ENCODE measurements at regions not wholly inside any gene's neighbourhood (a gene's known extent, or its start where the extent isn't known, plus 50 kb on each side); places are given as distances from the start of the nearest gene placed in this dataset.

DNA sequence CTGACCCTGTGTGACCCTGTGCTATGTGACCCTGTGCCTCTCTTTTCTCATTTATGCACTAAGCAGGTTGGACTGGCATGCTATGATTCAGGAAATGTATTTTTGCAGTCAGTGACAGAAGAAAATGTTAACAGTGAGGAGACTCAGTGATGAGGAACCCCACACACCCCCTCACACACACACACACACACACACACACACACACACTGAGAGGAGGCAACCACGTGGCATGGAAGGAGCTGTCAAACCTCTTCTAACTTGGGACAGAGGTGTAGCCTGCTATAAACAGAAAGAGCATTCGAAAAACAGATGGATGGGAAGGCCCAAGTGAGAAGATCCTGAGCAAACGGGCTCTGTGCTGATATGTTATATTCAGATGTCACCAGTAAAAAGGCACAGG is 57.9 kb upstream of the GRIA1 start:
- no peak for ATAC-seq
- TF ChIP-seq ZC3H10 (CRISPR knock-in tag; IDR thresholded peaks at IDR 0.05), result no peak
- TF ChIP-seq ZFP30 (CRISPR knock-in tag; IDR thresholded peaks at IDR 0.05), result no peak
- TF ChIP-seq, protein P1, sequence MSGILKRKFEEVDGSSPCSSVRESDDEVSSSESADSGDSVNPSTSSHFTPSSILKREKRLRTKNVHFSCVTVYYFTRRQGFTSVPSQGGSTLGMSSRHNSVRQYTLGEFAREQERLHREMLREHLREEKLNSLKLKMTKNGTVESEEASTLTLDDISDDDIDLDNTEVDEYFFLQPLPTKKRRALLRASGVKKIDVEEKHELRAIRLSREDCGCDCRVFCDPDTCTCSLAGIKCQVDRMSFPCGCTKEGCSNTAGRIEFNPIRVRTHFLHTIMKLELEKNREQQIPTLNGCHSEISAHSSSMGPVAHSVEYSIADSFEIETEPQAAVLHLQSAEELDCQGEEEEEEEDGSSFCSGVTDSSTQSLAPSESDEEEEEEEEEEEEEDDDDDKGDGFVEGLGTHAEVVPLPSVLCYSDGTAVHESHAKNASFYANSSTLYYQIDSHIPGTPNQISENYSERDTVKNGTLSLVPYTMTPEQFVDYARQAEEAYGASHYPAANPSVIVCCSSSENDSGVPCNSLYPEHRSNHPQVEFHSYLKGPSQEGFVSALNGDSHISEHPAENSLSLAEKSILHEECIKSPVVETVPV (CRISPR knock-in tag; IDR thresholded peaks at IDR 0.05), result no peak
- no peak for TF ChIP-seq TCF4 (CRISPR knock-in tag; IDR thresholded peaks at IDR 0.05; ENCODE audit: borderline replicate concordance)
- no peak for TF ChIP-seq PPARA (CRISPR knock-in tag; IDR thresholded peaks at IDR 0.05; ENCODE audit: borderline replicate concordance)
- no peak for TF ChIP-seq ZNF565 (CRISPR knock-in tag; conservative IDR thresholded peaks at IDR 0.05; ENCODE audit: low read depth)
- no peak for TF ChIP-seq SNAI2 (CRISPR knock-in tag; IDR thresholded peaks at IDR 0.05)
- no peak for TF ChIP-seq ISL1 (CRISPR knock-in tag; IDR thresholded peaks at IDR 0.05)

DNA sequence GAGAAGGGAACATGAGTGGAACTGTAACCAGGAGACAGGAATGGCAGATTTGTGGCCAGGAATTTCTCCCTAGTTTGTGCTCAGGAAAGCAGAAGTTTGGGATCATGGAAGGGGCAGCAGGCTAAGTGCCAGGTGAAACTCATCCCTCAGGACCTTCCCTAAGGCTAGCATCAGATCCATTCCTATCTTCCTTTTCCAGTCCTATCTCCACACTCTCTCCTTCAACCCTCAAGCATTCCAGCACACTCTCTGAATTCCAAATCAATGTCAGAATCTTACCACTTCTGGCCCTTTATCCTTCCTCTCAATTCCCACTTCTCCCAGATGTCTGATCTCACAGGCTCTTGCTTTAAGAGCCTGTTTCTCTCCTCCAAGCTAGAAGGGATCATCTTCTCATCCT is 53.2 kb upstream of the GRIA1 start:
- no peak for TF ChIP-seq ESRRG (CRISPR knock-in tag; IDR thresholded peaks at IDR 0.05)
- no peak for TF ChIP-seq TOX (CRISPR knock-in tag; IDR thresholded peaks at IDR 0.05; ENCODE audit: borderline replicate concordance)
- TF ChIP-seq ZFP30 (CRISPR knock-in tag; IDR thresholded peaks at IDR 0.05), result no peak
- no peak for TF ChIP-seq ZC3H10 (CRISPR knock-in tag; IDR thresholded peaks at IDR 0.05)
- TF ChIP-seq ZNF565 (CRISPR knock-in tag; conservative IDR thresholded peaks at IDR 0.05; ENCODE audit: low read depth), result no peak
- TF ChIP-seq GLIS3 (CRISPR knock-in tag; IDR thresholded peaks at IDR 0.05), result no peak
- no peak for TF ChIP-seq OSR1 (CRISPR knock-in tag; IDR thresholded peaks at IDR 0.05)
- TF ChIP-seq, protein P2, sequence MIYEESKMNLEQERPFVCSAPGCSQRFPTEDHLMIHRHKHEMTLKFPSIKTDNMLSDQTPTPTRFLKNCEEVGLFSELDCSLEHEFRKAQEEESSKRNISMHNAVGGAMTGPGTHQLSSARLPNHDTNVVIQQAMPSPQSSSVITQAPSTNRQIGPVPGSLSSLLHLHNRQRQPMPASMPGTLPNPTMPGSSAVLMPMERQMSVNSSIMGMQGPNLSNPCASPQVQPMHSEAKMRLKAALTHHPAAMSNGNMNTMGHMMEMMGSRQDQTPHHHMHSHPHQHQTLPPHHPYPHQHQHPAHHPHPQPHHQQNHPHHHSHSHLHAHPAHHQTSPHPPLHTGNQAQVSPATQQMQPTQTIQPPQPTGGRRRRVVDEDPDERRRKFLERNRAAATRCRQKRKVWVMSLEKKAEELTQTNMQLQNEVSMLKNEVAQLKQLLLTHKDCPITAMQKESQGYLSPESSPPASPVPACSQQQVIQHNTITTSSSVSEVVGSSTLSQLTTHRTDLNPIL (CRISPR knock-in tag; IDR thresholded peaks at IDR 0.05; ENCODE audit: low read depth), result no peak
- ATAC-seq, result no peak

DNA sequence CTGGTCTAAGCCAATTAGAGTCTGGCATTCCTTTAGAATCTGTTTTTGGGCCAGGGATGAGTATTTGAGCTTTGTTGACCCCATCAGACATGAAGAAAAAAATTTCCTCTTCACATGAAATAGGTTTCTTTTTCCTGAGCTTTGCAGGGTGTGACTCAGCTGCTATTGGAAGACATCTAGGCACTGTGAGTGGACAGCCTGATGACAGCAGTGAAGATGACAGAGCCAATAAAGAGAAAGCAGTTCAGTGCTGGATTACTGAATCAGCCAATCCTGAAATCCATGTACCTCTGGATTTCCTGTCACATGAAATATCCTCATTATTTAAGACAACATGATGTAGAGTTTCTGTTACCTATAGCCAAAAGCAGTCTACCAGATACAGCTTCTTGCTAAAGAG is 51.3 kb upstream of the GRIA1 start:
- ATAC-seq, result no peak
- TF ChIP-seq RARB (CRISPR knock-in tag; IDR thresholded peaks at IDR 0.05) (no peak), ZFP3 (CRISPR knock-in tag; IDR thresholded peaks at IDR 0.05) (no peak), TOX (CRISPR knock-in tag; IDR thresholded peaks at IDR 0.05; ENCODE audit: borderline replicate concordance) (no peak), GLIS3 (CRISPR knock-in tag; IDR thresholded peaks at IDR 0.05) (no peak), TCF4 (CRISPR knock-in tag; IDR thresholded peaks at IDR 0.05; ENCODE audit: borderline replicate concordance) (no peak), PPARA (CRISPR knock-in tag; IDR thresholded peaks at IDR 0.05; ENCODE audit: borderline replicate concordance) (no peak), ZFP30 (CRISPR knock-in tag; IDR thresholded peaks at IDR 0.05) (no peak), SNAI2 (CRISPR knock-in tag; IDR thresholded peaks at IDR 0.05) (no peak), ISL1 (CRISPR knock-in tag; IDR thresholded peaks at IDR 0.05) (no peak), ZNF565 (CRISPR knock-in tag; conservative IDR thresholded peaks at IDR 0.05; ENCODE audit: low read depth) (no peak), OSR1 (CRISPR knock-in tag; IDR thresholded peaks at IDR 0.05) (no peak)
- TF ChIP-seq, protein P2 (CRISPR knock-in tag; IDR thresholded peaks at IDR 0.05; ENCODE audit: low read depth), result no peak
- TF ChIP-seq, protein P1 (CRISPR knock-in tag; IDR thresholded peaks at IDR 0.05), result no peak
